Thoracic aorta (tissue), 2 donors: ENCODE measurements at regions not wholly inside any gene's neighbourhood (a gene's known extent, or its start where the extent isn't known, plus 50 kb on each side); places are given as distances from the start of the nearest gene placed in this dataset.
"Not testable (repeated sequence)": the region's sequence is repeated elsewhere in the genome, so short reads cannot be mapped to it uniquely, and the experiment has no call there.

Experiments used
- ATAC-seq: fragments of 150-250 bp; one replicate; pipeline ENCODE4 v1.8.0; 2017; ENCODE audit warnings: low read depth; ENCODE audit not compliant: insufficient number of reproducible peaks, low FRiP score
- DNase-seq: peaks from one replicate; pipeline ENCODE4 v3.0.0-alpha.2; 2020; ENCODE audit warnings: low spot score
- H3K27ac ChIP-seq, 2 donors: fragments of 200-600 bp; sonication (generic); 1 replicate in 1 of 2; 2 replicates in 1 of 2; pipeline ENCODE4 v1.5.1; 2016; ENCODE audit warnings: mild to moderate bottlenecking in 2 of 2, moderate library complexity in 2 of 2
- H3K27me3 ChIP-seq: fragments of 200-600 bp; sonication (generic); replicated peaks from 2 replicates; pipeline ENCODE4 v1.6.0; 2016; ENCODE audit warnings: mild to moderate bottlenecking; ENCODE audit not compliant: insufficient read depth
- H3K36me3 ChIP-seq: fragments of 200-600 bp; sonication (generic); one replicate; pipeline ENCODE4 v1.5.1; 2016
- H3K4me1 ChIP-seq, 2 donors: fragments of 200-600 bp; sonication (generic); 1 replicate in 1 of 2; 2 replicates in 1 of 2; pipeline versions ENCODE4 v1.5.1 to v1.6.0; 2016; ENCODE audit warnings: low read depth in 2 of 2, mild to moderate bottlenecking in 1 of 2; ENCODE audit not compliant: control insufficient read depth in 1 of 2
- H3K4me3 ChIP-seq: fragments of 200-600 bp; sonication (generic); 2 replicates; pipeline ENCODE4 v1.5.1; 2016; ENCODE audit warnings: mild to moderate bottlenecking
- H3K9me3 ChIP-seq: fragments of 200-600 bp; sonication (generic); 2 replicates; pipeline ENCODE4 v1.5.1; 2016
- CTCF ChIP-seq: fragments of 200-600 bp; sonication (generic); IDR thresholded peaks from one replicate; pipeline ENCODE4 v1.5.1; 2019; ENCODE audit warnings: antibody characterized with exemption

DNA sequence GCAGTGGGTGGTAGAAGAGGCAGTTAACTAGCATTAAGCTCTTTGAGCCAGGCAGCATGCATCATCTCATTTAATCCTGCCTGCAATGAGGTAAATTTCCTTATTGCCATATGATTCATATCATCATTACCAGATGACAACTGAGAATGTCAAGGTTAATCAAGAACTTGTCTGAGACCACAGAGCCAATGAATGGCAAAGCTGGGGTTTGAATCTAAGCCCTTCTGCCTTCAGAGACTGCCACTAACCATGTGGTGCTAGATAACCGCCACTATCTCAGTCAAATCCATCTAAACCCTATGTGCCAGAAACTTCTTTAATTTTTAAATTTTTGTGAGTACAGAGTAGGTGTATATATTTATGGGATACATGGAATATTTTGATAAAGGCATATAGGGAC lies 77.8 kb upstream of the GRIP1 start:
- TF ChIP-seq CTCF = no peak
- Histone ChIP-seq H3K27me3 (no peaks in the 10 kb centered on the region), H3K9me3 (no peaks in the 10 kb centered on the region), H3K4me1 (no peaks in the 10 kb centered on the region), H3K4me3 (no peak overlapping the region), H3K36me3 (no peaks in the 10 kb centered on the region), H3K27ac (no peak overlapping the region)
- DNase-seq (no peak), ATAC-seq (no peak)

DNA sequence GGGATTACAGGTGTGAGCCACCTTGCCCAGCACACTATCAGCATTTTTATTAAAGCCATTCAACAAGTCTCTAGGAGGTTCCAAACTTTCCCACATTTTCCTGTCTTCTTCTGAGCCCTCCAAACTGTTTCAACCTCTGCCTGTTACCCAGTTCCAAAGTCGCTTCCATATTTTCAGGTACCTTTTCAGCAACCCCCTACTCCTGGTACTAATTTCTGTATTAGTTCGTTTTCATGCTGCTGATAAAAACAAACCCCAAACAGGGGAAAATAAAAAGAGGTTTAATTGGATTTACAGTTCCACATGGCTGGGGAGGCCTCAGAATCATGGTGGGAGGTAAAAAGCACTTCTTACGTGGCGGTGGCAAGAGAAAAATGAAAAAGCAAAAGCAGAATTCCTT lies 81.2 kb upstream of the GRIP1 start:
- H3K36me3 ChIP-seq, H3K4me1 ChIP-seq, DNase-seq, H3K27ac ChIP-seq, H3K9me3 ChIP-seq, H3K4me3 ChIP-seq, H3K27me3 ChIP-seq, ATAC-seq: not testable (repeated sequence)

GRCh38 chr12:66763467-66763866 lies 84.6 kb upstream of the GRIP1 start:
- Histone ChIP-seq H3K27ac (no peak overlapping the region), H3K4me1 (no peaks in the 10 kb centered on the region), H3K9me3 (no peaks in the 10 kb centered on the region), H3K4me3 (no peak overlapping the region), H3K27me3 (no peaks in the 10 kb centered on the region), H3K36me3 (no peaks in the 10 kb centered on the region)
- TF ChIP-seq CTCF = no peak
- DNase-seq (no peak), ATAC-seq (no peak)

DNA sequence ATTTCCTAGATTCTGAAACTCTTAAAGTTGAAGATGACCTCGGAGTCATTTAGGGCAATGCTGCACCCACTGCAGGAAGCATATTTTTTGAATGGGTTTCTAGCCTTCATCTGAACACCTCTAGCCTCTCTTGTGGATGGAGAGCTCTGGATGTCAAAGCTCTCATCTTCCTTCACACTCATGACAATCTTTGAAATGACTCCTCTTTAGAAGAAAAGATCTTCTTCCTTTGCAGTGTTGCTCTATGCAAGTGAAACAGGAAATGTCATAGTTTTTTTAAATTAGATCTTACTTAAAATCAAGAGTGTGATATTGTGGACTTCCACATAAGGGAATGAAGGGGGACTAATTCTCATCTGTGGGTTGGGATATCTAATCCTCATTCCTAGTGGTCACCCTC lies 86.3 kb upstream of the GRIP1 start:
- ATAC-seq = no peak
- H3K4me1 ChIP-seq = no peaks in the 10 kb centered on the region
- TF ChIP-seq CTCF = no peak

DNA sequence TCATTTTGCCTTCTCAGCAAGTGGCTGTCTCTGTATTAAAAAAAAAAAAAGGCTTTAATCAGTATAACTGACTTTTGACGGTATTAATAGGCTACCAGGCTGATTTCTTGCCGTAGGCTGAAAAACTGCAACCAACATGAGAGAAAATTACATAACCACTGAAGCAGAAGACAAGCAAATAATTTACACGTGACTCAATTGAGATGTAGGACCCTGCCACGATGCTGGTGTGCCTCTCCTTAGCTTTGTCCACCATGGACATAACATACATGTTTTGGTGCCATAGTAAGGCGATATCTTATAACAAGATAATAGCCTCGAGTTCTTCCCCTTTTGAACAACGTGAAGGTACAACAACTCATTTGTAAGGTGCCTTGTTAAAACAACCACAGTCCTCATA lies 88.7 kb upstream of the GRIP1 start:
- no peak for TF ChIP-seq CTCF
- no peaks in the 10 kb centered on the region for H3K9me3 ChIP-seq
- no peaks in the 10 kb centered on the region for H3K27me3 ChIP-seq
- H3K4me1 ChIP-seq = no peaks in the 10 kb centered on the region
- ATAC-seq = no peak
- DNase-seq = no peak
- no peak overlapping the region for H3K27ac ChIP-seq
- H3K36me3 ChIP-seq = no peaks in the 10 kb centered on the region
- H3K4me3 ChIP-seq = no peak overlapping the region

More for the DNA sequence above, 86.3 kb upstream of the GRIP1 start:
- H3K4me3 ChIP-seq = no peak overlapping the region
- no peak overlapping the region for H3K27ac ChIP-seq
- H3K36me3 ChIP-seq = no peaks in the 10 kb centered on the region
- no peak for DNase-seq
- H3K27me3 ChIP-seq = no peaks in the 10 kb centered on the region
- H3K9me3 ChIP-seq = no peaks in the 10 kb centered on the region

DNA sequence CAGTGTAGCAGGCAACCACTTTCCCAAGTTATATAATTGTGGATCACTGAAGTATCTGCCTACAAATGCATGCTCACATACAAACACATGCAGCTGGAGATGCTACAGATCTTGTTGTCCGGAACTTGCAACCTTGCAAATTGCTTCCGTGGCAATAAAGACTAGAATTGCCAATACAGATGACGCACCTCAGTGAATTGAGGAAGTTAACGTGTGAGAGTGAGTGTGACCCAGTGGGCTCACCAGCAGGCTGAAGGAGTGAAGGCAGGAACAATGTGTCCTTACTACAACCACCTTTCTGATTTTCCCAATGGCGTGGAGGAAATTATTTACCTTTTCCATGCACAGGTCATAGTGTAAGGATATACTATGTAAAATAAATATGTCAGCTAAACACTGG lies 89.4 kb upstream of the GRIP1 start:
- H3K36me3 ChIP-seq = no peaks in the 10 kb centered on the region
- H3K4me3 ChIP-seq = no peak overlapping the region
- no peak for DNase-seq
- no peak overlapping the region for H3K27ac ChIP-seq
- H3K27me3 ChIP-seq = no peaks in the 10 kb centered on the region
- ATAC-seq = no peak
- TF ChIP-seq CTCF = no peak
- no peaks in the 10 kb centered on the region for H3K4me1 ChIP-seq
- H3K9me3 ChIP-seq = no peaks in the 10 kb centered on the region
